Heart left ventricle (tissue), 13 donors: ENCODE measurements at regions not wholly inside any gene's neighbourhood (a gene's known extent, or its start where the extent isn't known, plus 50 kb on each side); places are given as distances from the start of the nearest gene placed in this dataset.

Experiments used
- POLR2A ChIP-seq, 2 donors: fragments of 450-650 bp; IDR thresholded peaks; one replicate each; pipeline ENCODE4 v1.6.1; 2017; ENCODE audit warnings: antibody characterized with exemption in 2 of 2, mild to moderate bottlenecking in 2 of 2, moderate library complexity in 2 of 2
- TF ChIP-seq, protein P1 (sequence below), 12 donors: fragments of 200-600 bp; sonication (generic) in 4 of 12; IDR thresholded peaks; one replicate each; pipeline versions ENCODE4 v1.5.0 to v1.8.0; 2018 to 2022; ENCODE audit warnings: antibody characterized with exemption in 12 of 12, mild to moderate bottlenecking in 5 of 12
- donor health status: ischemic (EF 13 %, LVEDD 7.1; RV severe dilation, severe dysfunction).
- donor health status: DM: no; HTN: yes; CAD: no.
- donor health status: DM: no; HTN: no; CAD: no.
- donor health status: ischemic (EF 25% LVEDD 6.9; RV normal size, moderate dysfunction).
- donor health status: ischemic (EF 25% LVEDD 5.7; RV mildly dilated, moderate dysfunction).
- donor health status: ischemic (EF 35%, LVEDD 5.7; RV mildly dilated, moderate dysfunction).
- donor health status: nonischemic (EF 11% LVEDD 7.7; RV severe dilation, severe dysfunction).
- donor health status: DM: yes; HTN: yes; CAD: no.
- donor health status: PGD.
- donor health status: ischemic (EF 29% LVEDD 5.4; RV normal size, mild dysfunction).
- donor health status: nonischemic (EF 23%, LVEDD 6.1; RV moderate dilation, normal function).

DNA sequence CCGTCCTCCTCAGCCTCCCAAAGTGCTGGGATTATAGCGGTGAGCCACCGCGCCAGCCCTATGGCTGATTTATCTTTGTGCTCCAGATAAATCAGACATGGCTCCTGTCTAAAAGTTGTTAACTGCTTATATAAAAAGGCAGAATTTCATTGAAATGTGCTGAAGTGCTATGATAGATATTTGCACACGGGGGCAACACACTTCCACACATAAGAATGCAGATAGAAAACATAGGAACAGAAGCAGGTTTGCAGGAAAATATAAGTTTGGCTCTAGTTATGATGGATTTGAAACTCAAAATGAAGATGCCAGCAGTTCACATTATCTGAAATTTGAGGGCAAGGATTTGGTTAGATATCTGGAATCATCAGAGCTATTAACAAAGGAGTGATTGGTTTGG lies 163.1 kb upstream of the SLITRK2 start:
- TF ChIP-seq, protein P1, sequence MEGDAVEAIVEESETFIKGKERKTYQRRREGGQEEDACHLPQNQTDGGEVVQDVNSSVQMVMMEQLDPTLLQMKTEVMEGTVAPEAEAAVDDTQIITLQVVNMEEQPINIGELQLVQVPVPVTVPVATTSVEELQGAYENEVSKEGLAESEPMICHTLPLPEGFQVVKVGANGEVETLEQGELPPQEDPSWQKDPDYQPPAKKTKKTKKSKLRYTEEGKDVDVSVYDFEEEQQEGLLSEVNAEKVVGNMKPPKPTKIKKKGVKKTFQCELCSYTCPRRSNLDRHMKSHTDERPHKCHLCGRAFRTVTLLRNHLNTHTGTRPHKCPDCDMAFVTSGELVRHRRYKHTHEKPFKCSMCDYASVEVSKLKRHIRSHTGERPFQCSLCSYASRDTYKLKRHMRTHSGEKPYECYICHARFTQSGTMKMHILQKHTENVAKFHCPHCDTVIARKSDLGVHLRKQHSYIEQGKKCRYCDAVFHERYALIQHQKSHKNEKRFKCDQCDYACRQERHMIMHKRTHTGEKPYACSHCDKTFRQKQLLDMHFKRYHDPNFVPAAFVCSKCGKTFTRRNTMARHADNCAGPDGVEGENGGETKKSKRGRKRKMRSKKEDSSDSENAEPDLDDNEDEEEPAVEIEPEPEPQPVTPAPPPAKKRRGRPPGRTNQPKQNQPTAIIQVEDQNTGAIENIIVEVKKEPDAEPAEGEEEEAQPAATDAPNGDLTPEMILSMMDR (IDR thresholded peaks at IDR 0.05): no peak
- TF ChIP-seq POLR2A (IDR thresholded peaks at IDR 0.05): no peak
